ENCODE measurements at regions not wholly inside any gene's neighbourhood (a gene's known extent, or its start where the extent isn't known, plus 50 kb on each side); places are given as distances from the start of the nearest gene placed in this dataset.

DNA sequence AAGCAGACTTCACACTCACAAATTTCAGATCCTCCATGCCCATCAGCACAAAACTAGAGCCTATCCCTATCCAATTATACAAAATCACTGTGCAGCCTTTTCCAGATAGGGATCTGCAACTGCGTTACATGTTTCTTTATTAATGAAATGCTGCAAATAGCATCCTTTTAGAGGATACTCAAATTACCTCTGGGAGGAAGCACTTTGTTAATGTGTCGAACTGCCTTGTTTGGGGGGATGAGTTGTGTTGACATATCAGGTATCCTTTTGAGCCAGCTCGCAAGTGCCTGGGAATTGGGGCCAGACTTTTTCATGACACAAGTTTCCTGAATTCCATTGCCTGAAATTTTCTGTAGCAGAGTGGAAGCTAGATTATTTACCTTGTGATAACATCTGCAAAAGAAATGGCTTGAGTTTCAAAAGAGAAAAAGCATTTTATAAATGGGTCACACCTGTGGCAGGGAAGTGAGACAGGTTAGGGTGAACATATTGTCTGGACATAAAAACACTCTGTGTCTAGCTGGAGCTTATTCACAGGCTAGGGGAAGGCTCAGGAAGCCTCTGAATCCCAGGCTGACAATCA is 299.1 kb upstream of the MTNR1B start:
- TF ChIP-seq CTCF (IDR thresholded peaks at IDR 0.05), result no peak
- TF ChIP-seq POLR2A (IDR thresholded peaks at IDR 0.05), result no peak
